IMR-90 (cell line): ENCODE measurements at regions not wholly inside any gene's neighbourhood (a gene's known extent, or its start where the extent isn't known, plus 50 kb on each side); places are given as distances from the start of the nearest gene placed in this dataset.
A peak's percentile ranks its signal among the peaks of the same experiment; 100 is the strongest.

Experiments
- BHLHE40 ChIP-seq: fragments of 150-350 bp; IDR thresholded peaks from 2 replicates; pipeline ENCODE4 v1.6.1; 2016; ENCODE audit warnings: mild to moderate bottlenecking, low read depth, low read length
- CEBPB ChIP-seq: IDR thresholded peaks from 2 replicates; pipeline ENCODE4 v1.6.1; 2012; ENCODE audit warnings: low read depth, low read length, improper control_type of control experiment
- MAFK ChIP-seq: IDR thresholded peaks from 2 replicates; pipeline ENCODE4 v1.6.1; 2012; ENCODE audit warnings: low read depth, low read length, improper control_type of control experiment
- POLR2A ChIP-seq: IDR thresholded peaks from 2 replicates; pipeline ENCODE4 v1.6.1; 2012; ENCODE audit warnings: mild to moderate bottlenecking, low read depth, low read length
- TF ChIP-seq, protein P1 (sequence below): conservative IDR thresholded peaks from 2 replicates; pipeline ENCODE4 v1.5.1; 2012; ENCODE audit warnings: mild to moderate bottlenecking, low read depth, low read length, improper control_type of control experiment

DNA sequence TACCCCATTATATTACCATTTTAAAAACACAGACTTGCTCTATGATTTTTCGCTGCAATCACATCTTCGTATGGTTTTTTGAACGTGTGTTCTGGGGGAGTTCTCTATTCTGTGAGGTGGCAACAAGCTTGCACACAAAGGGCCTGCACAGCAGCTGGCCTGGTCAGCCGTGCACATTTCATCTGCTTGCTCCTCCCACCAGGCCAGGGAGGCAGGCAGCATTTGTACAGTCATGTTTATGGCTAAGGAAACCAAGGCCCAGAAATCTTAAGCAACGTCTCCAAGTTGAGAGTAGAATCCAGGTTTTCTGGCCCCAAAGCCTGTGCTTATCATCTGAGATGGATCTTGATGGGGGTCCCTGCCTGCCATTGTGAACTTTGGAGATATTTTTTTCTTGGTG is 106.4 kb upstream of the SMIM21 start:
- TF ChIP-seq, protein P1, sequence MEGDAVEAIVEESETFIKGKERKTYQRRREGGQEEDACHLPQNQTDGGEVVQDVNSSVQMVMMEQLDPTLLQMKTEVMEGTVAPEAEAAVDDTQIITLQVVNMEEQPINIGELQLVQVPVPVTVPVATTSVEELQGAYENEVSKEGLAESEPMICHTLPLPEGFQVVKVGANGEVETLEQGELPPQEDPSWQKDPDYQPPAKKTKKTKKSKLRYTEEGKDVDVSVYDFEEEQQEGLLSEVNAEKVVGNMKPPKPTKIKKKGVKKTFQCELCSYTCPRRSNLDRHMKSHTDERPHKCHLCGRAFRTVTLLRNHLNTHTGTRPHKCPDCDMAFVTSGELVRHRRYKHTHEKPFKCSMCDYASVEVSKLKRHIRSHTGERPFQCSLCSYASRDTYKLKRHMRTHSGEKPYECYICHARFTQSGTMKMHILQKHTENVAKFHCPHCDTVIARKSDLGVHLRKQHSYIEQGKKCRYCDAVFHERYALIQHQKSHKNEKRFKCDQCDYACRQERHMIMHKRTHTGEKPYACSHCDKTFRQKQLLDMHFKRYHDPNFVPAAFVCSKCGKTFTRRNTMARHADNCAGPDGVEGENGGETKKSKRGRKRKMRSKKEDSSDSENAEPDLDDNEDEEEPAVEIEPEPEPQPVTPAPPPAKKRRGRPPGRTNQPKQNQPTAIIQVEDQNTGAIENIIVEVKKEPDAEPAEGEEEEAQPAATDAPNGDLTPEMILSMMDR: no peak
- TF ChIP-seq MAFK: no peak
- TF ChIP-seq BHLHE40: no peak
- TF ChIP-seq CEBPB: peak; percentile 34; the same call in 1 of the 2 replicates
- no peak for TF ChIP-seq POLR2A
